ENCODE measurements at regions not wholly inside any gene's neighbourhood (a gene's known extent, or its start where the extent isn't known, plus 50 kb on each side); places are given as distances from the start of the nearest gene placed in this dataset.

DNA sequence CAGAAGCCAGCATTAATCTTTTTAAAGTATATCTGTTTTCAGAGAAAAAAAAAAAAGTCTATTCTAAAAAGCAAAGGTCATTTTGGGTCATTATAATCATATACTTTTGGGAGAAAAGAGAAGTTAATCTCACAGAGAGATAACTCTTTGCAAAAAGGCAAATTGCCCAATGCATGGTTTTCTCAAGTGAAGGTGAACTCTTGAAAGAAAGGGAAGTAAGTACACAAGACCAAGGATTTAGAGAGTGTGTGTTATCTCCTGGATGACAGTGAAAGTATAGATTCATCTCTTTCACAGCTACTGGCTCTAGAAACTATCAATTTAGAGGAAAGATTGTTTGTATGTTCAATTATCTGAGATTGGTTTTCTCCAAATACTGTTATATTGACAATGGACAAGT, 151.4 kb downstream of the CD8B2 start:
- no peaks in the 10 kb centered on the region for H3K36me3 ChIP-seq (ENCODE audit: low read depth)
- TF ChIP-seq, protein P1, sequence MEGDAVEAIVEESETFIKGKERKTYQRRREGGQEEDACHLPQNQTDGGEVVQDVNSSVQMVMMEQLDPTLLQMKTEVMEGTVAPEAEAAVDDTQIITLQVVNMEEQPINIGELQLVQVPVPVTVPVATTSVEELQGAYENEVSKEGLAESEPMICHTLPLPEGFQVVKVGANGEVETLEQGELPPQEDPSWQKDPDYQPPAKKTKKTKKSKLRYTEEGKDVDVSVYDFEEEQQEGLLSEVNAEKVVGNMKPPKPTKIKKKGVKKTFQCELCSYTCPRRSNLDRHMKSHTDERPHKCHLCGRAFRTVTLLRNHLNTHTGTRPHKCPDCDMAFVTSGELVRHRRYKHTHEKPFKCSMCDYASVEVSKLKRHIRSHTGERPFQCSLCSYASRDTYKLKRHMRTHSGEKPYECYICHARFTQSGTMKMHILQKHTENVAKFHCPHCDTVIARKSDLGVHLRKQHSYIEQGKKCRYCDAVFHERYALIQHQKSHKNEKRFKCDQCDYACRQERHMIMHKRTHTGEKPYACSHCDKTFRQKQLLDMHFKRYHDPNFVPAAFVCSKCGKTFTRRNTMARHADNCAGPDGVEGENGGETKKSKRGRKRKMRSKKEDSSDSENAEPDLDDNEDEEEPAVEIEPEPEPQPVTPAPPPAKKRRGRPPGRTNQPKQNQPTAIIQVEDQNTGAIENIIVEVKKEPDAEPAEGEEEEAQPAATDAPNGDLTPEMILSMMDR (IDR thresholded peaks at IDR 0.05; ENCODE audit: poor library complexity, severe bottlenecking), result no peak
- H3K27me3 ChIP-seq (ENCODE audit: insufficient read depth, poor library complexity, severe bottlenecking), result no peaks in the 10 kb centered on the region
- no peaks in the 10 kb centered on the region for H3K9me3 ChIP-seq (ENCODE audit: severe bottlenecking)
- DNase-seq (ENCODE audit: low spot score) (no peak), ATAC-seq (ENCODE audit: low read depth) (no peak)
- no peak overlapping the region for H3K27ac ChIP-seq (ENCODE audit: poor library complexity, severe bottlenecking)
- H3K4me3 ChIP-seq (ENCODE audit: severe bottlenecking), result no peak overlapping the region
- H3K4me1 ChIP-seq (ENCODE audit: insufficient read depth, poor library complexity, severe bottlenecking), result no peaks in the 10 kb centered on the region

DNA sequence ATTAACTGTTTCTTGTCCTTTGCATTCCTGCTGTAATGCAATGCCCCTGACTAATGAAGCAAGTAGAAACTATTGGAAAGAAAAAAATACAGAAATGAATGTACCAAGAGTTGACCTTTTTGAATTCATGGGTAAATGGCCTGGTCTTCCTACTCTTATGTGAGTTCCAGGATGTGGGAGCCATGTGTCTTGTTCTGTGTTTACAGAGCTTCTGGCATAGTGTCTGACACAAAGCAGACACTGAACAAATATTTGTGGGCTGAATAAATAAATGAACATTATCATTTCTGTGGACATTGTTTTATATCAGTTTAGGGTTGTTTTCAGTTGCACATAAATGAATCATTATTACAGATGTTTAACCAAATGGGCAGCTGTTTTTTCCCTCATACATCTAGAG, 155.5 kb downstream of the CD8B2 start:
- Histone ChIP-seq H3K27ac (ENCODE audit: poor library complexity, severe bottlenecking) (no peak overlapping the region), H3K4me3 (ENCODE audit: severe bottlenecking) (no peak overlapping the region), H3K4me1 (ENCODE audit: insufficient read depth, poor library complexity, severe bottlenecking) (no peaks in the 10 kb centered on the region), H3K36me3 (ENCODE audit: low read depth) (no peaks in the 10 kb centered on the region), H3K27me3 (ENCODE audit: insufficient read depth, poor library complexity, severe bottlenecking) (no peaks in the 10 kb centered on the region), H3K9me3 (ENCODE audit: severe bottlenecking) (no peaks in the 10 kb centered on the region)
- TF ChIP-seq, protein P1 (IDR thresholded peaks at IDR 0.05; ENCODE audit: poor library complexity, severe bottlenecking), result no peak
- DNase-seq (ENCODE audit: low spot score) (no peak), ATAC-seq (ENCODE audit: low read depth) (no peak)

DNA sequence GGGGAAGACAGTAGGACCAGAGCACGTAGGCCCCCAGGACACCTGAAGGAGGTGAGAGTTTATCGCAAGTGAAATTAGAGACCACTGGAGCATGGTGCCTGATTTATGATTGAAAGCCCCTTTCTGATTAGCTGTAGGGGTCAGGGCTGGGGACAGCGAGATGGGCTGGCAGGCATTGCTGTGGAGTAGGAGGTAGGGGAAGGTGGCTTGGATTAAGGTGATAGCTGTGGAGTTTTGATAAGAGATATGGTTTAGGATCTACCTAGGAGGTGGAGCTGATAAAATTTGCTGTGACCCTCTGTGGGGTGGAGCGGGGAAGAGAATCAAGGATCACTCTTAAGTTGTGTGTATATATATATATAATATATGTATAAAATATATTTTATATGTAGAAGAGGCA, 157.5 kb downstream of the CD8B2 start:
- ATAC-seq (ENCODE audit: low read depth), result no peak
- Histone ChIP-seq H3K27ac (ENCODE audit: poor library complexity, severe bottlenecking) (no peak overlapping the region), H3K36me3 (ENCODE audit: low read depth) (no peaks in the 10 kb centered on the region), H3K27me3 (ENCODE audit: insufficient read depth, poor library complexity, severe bottlenecking) (no peaks in the 10 kb centered on the region), H3K9me3 (ENCODE audit: severe bottlenecking) (no peaks in the 10 kb centered on the region), H3K4me3 (ENCODE audit: severe bottlenecking) (no peak overlapping the region), H3K4me1 (ENCODE audit: insufficient read depth, poor library complexity, severe bottlenecking) (no peaks in the 10 kb centered on the region)
- TF ChIP-seq, protein P1 (IDR thresholded peaks at IDR 0.05; ENCODE audit: poor library complexity, severe bottlenecking), result no peak
- no peak for DNase-seq (ENCODE audit: low spot score)

DNA sequence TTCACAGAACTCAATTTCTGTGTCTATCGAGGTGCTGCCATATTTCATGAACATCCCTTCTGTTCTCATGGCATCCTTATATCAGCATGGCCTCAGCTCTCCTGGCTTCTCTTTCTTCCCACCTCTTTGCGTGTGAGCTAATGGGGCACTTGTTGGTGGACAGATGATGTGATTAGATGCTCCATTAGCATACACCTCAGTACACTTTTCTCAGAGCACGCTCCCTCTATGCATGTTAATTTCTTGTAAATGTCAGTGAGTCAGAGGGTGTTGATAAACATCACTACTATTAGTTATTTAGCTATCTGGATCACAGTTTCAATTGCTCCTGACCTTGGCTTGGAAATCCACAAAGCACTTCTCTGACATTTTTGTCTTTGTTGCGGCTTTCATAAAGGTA, 159.4 kb downstream of the CD8B2 start:
- no peaks in the 10 kb centered on the region for H3K4me1 ChIP-seq (ENCODE audit: insufficient read depth, poor library complexity, severe bottlenecking)
- no peak overlapping the region for H3K27ac ChIP-seq (ENCODE audit: poor library complexity, severe bottlenecking)
- H3K36me3 ChIP-seq (ENCODE audit: low read depth), result no peaks in the 10 kb centered on the region
- DNase-seq (ENCODE audit: low spot score) (no peak), ATAC-seq (ENCODE audit: low read depth) (no peak)
- no peaks in the 10 kb centered on the region for H3K9me3 ChIP-seq (ENCODE audit: severe bottlenecking)
- TF ChIP-seq, protein P1 (IDR thresholded peaks at IDR 0.05; ENCODE audit: poor library complexity, severe bottlenecking), result no peak
- peaks cover 12% of the 10 kb centered on the region for H3K27me3 ChIP-seq (ENCODE audit: insufficient read depth, poor library complexity, severe bottlenecking)
- no peak overlapping the region for H3K4me3 ChIP-seq (ENCODE audit: severe bottlenecking)

DNA sequence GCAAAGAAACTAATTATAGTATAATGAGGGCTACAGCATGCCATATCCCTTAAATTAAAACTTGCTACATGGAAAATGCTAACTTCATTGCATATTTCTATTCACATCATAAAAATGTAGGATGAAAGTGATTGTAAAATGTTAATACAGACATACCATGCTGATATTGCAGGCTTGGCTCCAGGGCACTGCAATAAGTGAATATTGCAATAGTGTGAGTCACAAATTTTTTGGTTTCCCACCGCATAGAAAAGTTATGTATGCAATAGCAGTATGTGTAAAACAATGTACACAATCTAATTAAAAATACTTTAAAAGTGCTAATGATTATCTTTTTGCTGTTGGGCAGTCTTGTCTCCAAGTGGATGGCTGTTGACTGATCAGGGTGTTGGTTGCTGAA, 162.1 kb downstream of the CD8B2 start:
- no peak overlapping the region for H3K27ac ChIP-seq (ENCODE audit: poor library complexity, severe bottlenecking)
- H3K4me3 ChIP-seq (ENCODE audit: severe bottlenecking), result no peak overlapping the region
- no peaks in the 10 kb centered on the region for H3K36me3 ChIP-seq (ENCODE audit: low read depth)
- H3K4me1 ChIP-seq (ENCODE audit: insufficient read depth, poor library complexity, severe bottlenecking), result no peaks in the 10 kb centered on the region
- ATAC-seq (ENCODE audit: low read depth) (no peak), DNase-seq (ENCODE audit: low spot score) (no peak)
- peaks cover 21% of the 10 kb centered on the region for H3K27me3 ChIP-seq (ENCODE audit: insufficient read depth, poor library complexity, severe bottlenecking)
- TF ChIP-seq, protein P1 (IDR thresholded peaks at IDR 0.05; ENCODE audit: poor library complexity, severe bottlenecking), result no peak
- H3K9me3 ChIP-seq (ENCODE audit: severe bottlenecking), result no peaks in the 10 kb centered on the region

All from RWPE2 (cell line).